ENCODE measurements at regions not wholly inside any gene's neighbourhood (a gene's known extent, or its start where the extent isn't known, plus 50 kb on each side); places are given as distances from the start of the nearest gene placed in this dataset.

DNA sequence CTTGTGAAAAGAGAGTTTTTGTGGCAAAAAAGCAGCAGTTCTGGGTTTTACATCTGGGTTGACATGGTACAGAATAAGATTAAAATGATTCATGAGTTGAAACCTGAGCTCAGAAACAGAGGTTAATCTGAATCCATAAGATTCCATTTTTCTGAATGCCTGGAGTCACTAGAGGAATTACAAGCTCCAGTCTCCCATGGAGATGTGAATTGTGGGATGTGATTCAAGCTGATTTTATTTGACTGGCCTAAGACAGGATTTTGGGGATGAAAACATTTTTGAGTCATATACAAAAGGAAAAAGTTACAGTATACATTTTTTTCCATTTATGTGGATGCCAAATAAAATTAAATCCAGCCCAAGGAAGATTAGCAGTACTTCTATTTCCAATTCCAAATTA, 161.1 kb downstream of the RBM46 start:
- TF ChIP-seq JUN (IDR thresholded peaks at IDR 0.05; ENCODE audit: borderline replicate concordance, insufficient read depth, insufficient read length, low read depth) (no peak), POLR2AphosphoS5 (IDR thresholded peaks at IDR 0.05; ENCODE audit: insufficient read depth, low read depth, low read length) (no peak), GATA2 (IDR thresholded peaks at IDR 0.05; ENCODE audit: insufficient read depth, insufficient read length, low read depth, low read length) (no peak), CTCF (IDR thresholded peaks at IDR 0.05; ENCODE audit: extremely low read depth in 1 of 2, insufficient read depth in 1 of 2, low read depth in 1 of 2, low read length in 2 of 2) (no peak), FOS (IDR thresholded peaks at IDR 0.05; ENCODE audit: borderline replicate concordance, insufficient read depth, low read length) (no peak)

GRCh38 chr4:154944996-154945395, 163.9 kb downstream of the RBM46 start:
- CTCF ChIA-PET = no interaction called here
- H4K20me1 ChIP-seq (replicated peaks; ENCODE audit: control insufficient read depth, extremely low read depth, insufficient read depth, low read length) = no peaks in the 10 kb centered on the region
- no TSS peak for BruUV-seq (replicated peaks)

More for the DNA sequence above, 161.1 kb downstream of the RBM46 start:
- Histone ChIP-seq H3K9ac (replicated peaks; ENCODE audit: extremely low read depth, insufficient read depth, low read length) (no peak overlapping the region), H3K9me1 (replicated peaks; ENCODE audit: control insufficient read depth, extremely low read depth, insufficient read depth, low read length) (no peaks in the 10 kb centered on the region), H2AFZ (ENCODE audit: low read depth, low read length) (no peak overlapping the region), H4K20me1 (replicated peaks; ENCODE audit: control insufficient read depth, extremely low read depth, insufficient read depth, low read length) (no peaks in the 10 kb centered on the region), H3K4me1 (ENCODE audit: control insufficient read depth, extremely low read depth, insufficient read depth, low read length) (no peaks in the 10 kb centered on the region), H3K36me3 (ENCODE audit: control insufficient read depth in 2 of 2, extremely low read depth in 1 of 2, insufficient read depth in 2 of 2, low read length in 2 of 2) (no peaks in the 10 kb centered on the region), H3K4me3 (replicated peaks in 1 of 3; ENCODE audit: insufficient read depth in 1 of 3, low read depth in 1 of 3, low read length in 3 of 3) (no peak overlapping the region), H3K27me3 (ENCODE audit: control insufficient read depth in 2 of 2, insufficient read depth in 2 of 2, low read length in 2 of 2) (no peaks in the 10 kb centered on the region), H3K4me2 (ENCODE audit: insufficient read depth, low read length) (no peak overlapping the region), H3K27ac (ENCODE audit: insufficient read depth, low read depth, low read length) (no peak overlapping the region), H3K79me2 (ENCODE audit: control insufficient read depth, insufficient read depth, low read length) (no peaks in the 10 kb centered on the region), H3K9me3 (replicated peaks; ENCODE audit: control insufficient read depth, insufficient read depth, low read length) (no peaks in the 10 kb centered on the region)
- dilution Hi-C loops (cut with MboI; ENCODE audit: extremely low pct_ligation_motif_present, low sequenced_read_pairs) (no loop called here), intact Hi-C loops (cut with micrococcal nuclease) (no loop called here)
- ChIA-PET CTCF (no interaction called here), POLR2A (no interaction called here)
- DNase-seq (ENCODE audit: low read depth, low spot score) = no peak
- no TSS peak for BruUV-seq (replicated peaks)
- FAIRE-seq = no peak

More at GRCh38 chr4:154944996-154945395, 163.9 kb downstream of the RBM46 start:
- Histone ChIP-seq H3K27ac (ENCODE audit: insufficient read depth, low read depth, low read length) (no peak overlapping the region), H3K4me1 (ENCODE audit: control insufficient read depth, extremely low read depth, insufficient read depth, low read length) (no peaks in the 10 kb centered on the region), H3K9me3 (replicated peaks; ENCODE audit: control insufficient read depth, insufficient read depth, low read length) (no peaks in the 10 kb centered on the region), H3K9me1 (replicated peaks; ENCODE audit: control insufficient read depth, extremely low read depth, insufficient read depth, low read length) (no peaks in the 10 kb centered on the region), H3K79me2 (ENCODE audit: control insufficient read depth, insufficient read depth, low read length) (no peaks in the 10 kb centered on the region), H3K9ac (replicated peaks; ENCODE audit: extremely low read depth, insufficient read depth, low read length) (no peak overlapping the region), H3K4me2 (ENCODE audit: insufficient read depth, low read length) (no peak overlapping the region), H3K36me3 (ENCODE audit: control insufficient read depth in 2 of 2, extremely low read depth in 1 of 2, insufficient read depth in 2 of 2, low read length in 2 of 2) (no peaks in the 10 kb centered on the region), H2AFZ (ENCODE audit: low read depth, low read length) (no peak overlapping the region), H3K27me3 (ENCODE audit: control insufficient read depth in 2 of 2, insufficient read depth in 2 of 2, low read length in 2 of 2) (no peaks in the 10 kb centered on the region), H3K4me3 (replicated peaks in 1 of 3; ENCODE audit: insufficient read depth in 1 of 3, low read depth in 1 of 3, low read length in 3 of 3) (no peak overlapping the region)
- no peak for FAIRE-seq
- TF ChIP-seq MAX (IDR thresholded peaks at IDR 0.05; ENCODE audit: insufficient read depth, insufficient read length) (no peak), POLR2AphosphoS5 (IDR thresholded peaks at IDR 0.05; ENCODE audit: insufficient read depth, low read depth, low read length) (no peak), EZH2 (IDR thresholded peaks at IDR 0.05; ENCODE audit: borderline replicate concordance, low read depth, low read length, severe bottlenecking) (no peak), CTCF (IDR thresholded peaks at IDR 0.05; ENCODE audit: extremely low read depth in 1 of 2, insufficient read depth in 1 of 2, low read depth in 1 of 2, low read length in 2 of 2) (no peak), MYC (IDR thresholded peaks at IDR 0.05; ENCODE audit: low read depth, low read length) (no peak), POLR2A (IDR thresholded peaks at IDR 0.05; ENCODE audit: low read depth, low read length) (no peak), GATA2 (IDR thresholded peaks at IDR 0.05; ENCODE audit: insufficient read depth, insufficient read length, low read depth, low read length) (no peak), FOS (IDR thresholded peaks at IDR 0.05; ENCODE audit: borderline replicate concordance, insufficient read depth, low read length) (no peak), JUN (IDR thresholded peaks at IDR 0.05; ENCODE audit: borderline replicate concordance, insufficient read depth, insufficient read length, low read depth) (no peak)
- dilution Hi-C loops (cut with MboI; ENCODE audit: extremely low pct_ligation_motif_present, low sequenced_read_pairs) = no loop called here
- POLR2A ChIA-PET = no interaction called here
- intact Hi-C loops (cut with micrococcal nuclease) = no loop called here
- DNase-seq (ENCODE audit: low read depth, low spot score) = no peak
